ENCODE measurements at regions not wholly inside any gene's neighbourhood (a gene's known extent, or its start where the extent isn't known, plus 50 kb on each side); places are given as distances from the start of the nearest gene placed in this dataset.

- Mint-ChIP-seq H3K36me3 (ENCODE audit: low read depth) (no peaks in the 10 kb centered on the region), H3K27ac (no peak overlapping the region), H3K4me3 (no peak overlapping the region), H3K9me3 (no peaks in the 10 kb centered on the region), H3K27me3 (no peaks in the 10 kb centered on the region), H3K4me1 (ENCODE audit: low read depth) (peaks cover 3% of the 10 kb centered on the region)
- DNase-seq, result no peak
Observed at GRCh38 chr21:14762327-14762726, 216.2 kb upstream of the SAMSN1 start.

- Mint-ChIP-seq H3K4me1 (ENCODE audit: low read depth) (peaks cover 3% of the 10 kb centered on the region), H3K27ac (no peak overlapping the region), H3K27me3 (no peaks in the 10 kb centered on the region), H3K36me3 (ENCODE audit: low read depth) (no peaks in the 10 kb centered on the region), H3K9me3 (no peaks in the 10 kb centered on the region), H3K4me3 (no peak overlapping the region)
- no peak for DNase-seq
Observed at GRCh38 chr21:14759285-14759684, 213.2 kb upstream of the SAMSN1 start.

DNA sequence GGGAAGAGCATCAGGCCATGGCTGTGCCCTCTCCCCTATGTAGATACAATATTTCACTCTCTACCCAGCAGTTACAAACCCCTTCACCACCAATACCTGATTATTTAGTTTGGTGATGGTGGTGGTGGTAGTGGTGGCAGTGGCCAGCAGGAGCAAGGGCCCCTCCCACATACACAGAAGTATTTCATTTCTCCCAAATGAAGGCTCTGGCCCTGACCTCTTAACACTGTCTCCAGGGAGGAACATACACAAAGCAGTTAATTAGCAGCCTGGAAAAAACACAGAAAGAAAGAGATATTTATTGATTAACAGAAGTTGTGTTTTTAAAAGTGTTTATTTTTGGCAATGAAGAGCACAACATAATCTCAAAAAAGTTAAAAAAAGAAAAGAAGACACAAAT is 212.7 kb upstream of the SAMSN1 start:
- Mint-ChIP-seq H3K4me1 (ENCODE audit: low read depth) (peaks cover 3% of the 10 kb centered on the region), H3K27me3 (no peaks in the 10 kb centered on the region), H3K4me3 (no peak overlapping the region), H3K9me3 (no peaks in the 10 kb centered on the region), H3K27ac (no peak overlapping the region), H3K36me3 (ENCODE audit: low read depth) (no peaks in the 10 kb centered on the region)
- DNase-seq, result no peak

GRCh38 chr21:14757533-14758327 is 211.6 kb upstream of the SAMSN1 start:
- no peak for DNase-seq
- no peaks in the 10 kb centered on the region for H3K36me3 Mint-ChIP-seq (ENCODE audit: low read depth)
- no peaks in the 10 kb centered on the region for H3K27me3 Mint-ChIP-seq
- H3K4me3 Mint-ChIP-seq, result no peak overlapping the region
- no peak overlapping the region for H3K27ac Mint-ChIP-seq
- peaks cover 6% of the 10 kb centered on the region for H3K4me1 Mint-ChIP-seq (ENCODE audit: low read depth)
- H3K9me3 Mint-ChIP-seq, result no peaks in the 10 kb centered on the region

DNA sequence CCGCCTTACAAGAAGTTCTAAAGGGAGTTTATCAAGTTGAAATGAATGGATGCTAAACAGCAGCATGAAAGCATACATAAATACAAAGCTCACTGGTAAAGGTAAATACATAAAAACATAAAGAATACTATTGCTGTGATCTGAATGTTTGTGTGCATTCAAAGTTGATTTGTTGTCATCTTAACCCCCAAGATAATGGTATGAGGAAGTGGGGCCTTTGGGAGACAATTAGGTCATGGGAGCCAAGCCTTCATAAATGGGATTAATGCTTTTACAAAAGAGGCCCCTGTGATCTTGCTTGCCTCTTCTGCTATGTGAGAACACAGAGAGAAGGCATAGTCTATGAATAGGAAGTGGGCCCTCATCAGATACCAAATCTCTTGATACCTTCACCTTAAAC is 209.0 kb upstream of the SAMSN1 start:
- DNase-seq, result no peak
- Mint-ChIP-seq H3K27ac (no peak overlapping the region), H3K9me3 (no peaks in the 10 kb centered on the region), H3K4me1 (ENCODE audit: low read depth) (peaks cover 3% of the 10 kb centered on the region), H3K4me3 (no peak overlapping the region), H3K36me3 (ENCODE audit: low read depth) (no peaks in the 10 kb centered on the region), H3K27me3 (peaks cover 3% of the 10 kb centered on the region)

- Mint-ChIP-seq H3K9me3 (no peaks in the 10 kb centered on the region), H3K27me3 (peaks cover 7% of the 10 kb centered on the region), H3K4me3 (no peak overlapping the region), H3K36me3 (ENCODE audit: low read depth) (no peaks in the 10 kb centered on the region), H3K27ac (no peak overlapping the region), H3K4me1 (ENCODE audit: low read depth) (peaks cover 3% of the 10 kb centered on the region)
- DNase-seq, result no peak
Observed at GRCh38 chr21:14754682-14755081, 208.6 kb upstream of the SAMSN1 start.

DNA sequence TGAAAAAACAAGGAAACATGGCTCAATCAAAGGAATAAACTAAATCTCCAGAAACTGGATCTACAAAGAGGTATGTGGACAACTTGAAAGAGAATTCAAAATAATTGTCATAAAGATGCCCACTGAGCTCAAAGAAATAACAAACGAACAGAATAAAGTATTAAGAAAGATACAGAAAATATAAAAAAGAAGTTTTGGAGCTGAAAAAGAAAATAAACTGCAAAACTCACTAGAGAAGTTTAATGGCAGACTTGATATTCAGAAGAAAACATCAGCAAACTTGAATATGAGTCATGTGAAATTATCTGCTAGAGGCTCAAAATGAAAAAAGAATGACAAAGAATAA is 208.1 kb upstream of the SAMSN1 start:
- no peak for DNase-seq

GRCh38 chr21:14753466-14754258 is 207.5 kb upstream of the SAMSN1 start:
- no peak overlapping the region for H3K4me3 Mint-ChIP-seq
- no peak for DNase-seq
- peaks cover 7% of the 10 kb centered on the region for H3K27me3 Mint-ChIP-seq
- no peaks in the 10 kb centered on the region for H3K36me3 Mint-ChIP-seq (ENCODE audit: low read depth)
- H3K27ac Mint-ChIP-seq, result no peak overlapping the region
- H3K9me3 Mint-ChIP-seq, result no peaks in the 10 kb centered on the region
- peaks cover 3% of the 10 kb centered on the region for H3K4me1 Mint-ChIP-seq (ENCODE audit: low read depth)

More for the DNA sequence above, 208.1 kb upstream of the SAMSN1 start:
- H3K36me3 Mint-ChIP-seq (ENCODE audit: low read depth), result no peaks in the 10 kb centered on the region
- no peaks in the 10 kb centered on the region for H3K9me3 Mint-ChIP-seq
- H3K4me1 Mint-ChIP-seq (ENCODE audit: low read depth), result peaks cover 3% of the 10 kb centered on the region
- H3K4me3 Mint-ChIP-seq, result no peak overlapping the region
- H3K27me3 Mint-ChIP-seq, result peaks cover 7% of the 10 kb centered on the region
- H3K27ac Mint-ChIP-seq, result no peak overlapping the region

- Mint-ChIP-seq H3K4me3 (no peak overlapping the region), H3K36me3 (ENCODE audit: low read depth) (no peaks in the 10 kb centered on the region), H3K4me1 (ENCODE audit: low read depth) (peaks cover 3% of the 10 kb centered on the region), H3K27me3 (peaks cover 7% of the 10 kb centered on the region), H3K9me3 (no peaks in the 10 kb centered on the region), H3K27ac (no peak overlapping the region)
- no peak for DNase-seq
Observed at GRCh38 chr21:14753069-14753465, 207.0 kb upstream of the SAMSN1 start.

DNA sequence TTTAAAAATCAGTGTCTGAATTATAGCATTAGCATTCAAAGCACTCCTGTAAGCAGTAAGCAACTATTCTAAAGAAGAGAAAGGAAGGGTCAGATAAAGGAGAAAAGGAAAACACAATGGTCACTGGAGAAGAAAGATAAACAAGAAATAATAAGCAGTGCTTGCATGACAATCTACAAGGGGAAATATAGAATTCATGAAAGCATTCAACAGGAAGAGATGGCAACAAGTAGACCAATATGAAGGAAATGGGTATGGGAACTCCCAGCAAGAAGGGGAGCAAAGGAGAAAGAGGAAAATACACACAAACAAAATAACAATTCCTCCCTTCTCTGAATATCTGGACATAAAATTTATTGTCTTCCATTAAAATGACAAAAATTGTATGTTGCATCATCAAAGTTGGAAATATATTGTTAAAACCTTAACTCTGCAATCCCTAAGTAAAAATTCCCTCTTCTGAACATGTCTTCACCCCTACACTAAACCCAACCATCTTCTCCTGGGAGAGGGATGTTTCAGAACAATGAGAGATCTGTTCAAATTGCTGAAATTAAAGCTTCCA is 206.3 kb upstream of the SAMSN1 start:
- H3K27me3 Mint-ChIP-seq, result peaks cover 7% of the 10 kb centered on the region
- no peak overlapping the region for H3K4me3 Mint-ChIP-seq
- no peaks in the 10 kb centered on the region for H3K9me3 Mint-ChIP-seq
- H3K36me3 Mint-ChIP-seq (ENCODE audit: low read depth), result no peaks in the 10 kb centered on the region
- H3K4me1 Mint-ChIP-seq (ENCODE audit: low read depth), result peaks cover 3% of the 10 kb centered on the region
- no peak overlapping the region for H3K27ac Mint-ChIP-seq
- DNase-seq, result no peak

DNA sequence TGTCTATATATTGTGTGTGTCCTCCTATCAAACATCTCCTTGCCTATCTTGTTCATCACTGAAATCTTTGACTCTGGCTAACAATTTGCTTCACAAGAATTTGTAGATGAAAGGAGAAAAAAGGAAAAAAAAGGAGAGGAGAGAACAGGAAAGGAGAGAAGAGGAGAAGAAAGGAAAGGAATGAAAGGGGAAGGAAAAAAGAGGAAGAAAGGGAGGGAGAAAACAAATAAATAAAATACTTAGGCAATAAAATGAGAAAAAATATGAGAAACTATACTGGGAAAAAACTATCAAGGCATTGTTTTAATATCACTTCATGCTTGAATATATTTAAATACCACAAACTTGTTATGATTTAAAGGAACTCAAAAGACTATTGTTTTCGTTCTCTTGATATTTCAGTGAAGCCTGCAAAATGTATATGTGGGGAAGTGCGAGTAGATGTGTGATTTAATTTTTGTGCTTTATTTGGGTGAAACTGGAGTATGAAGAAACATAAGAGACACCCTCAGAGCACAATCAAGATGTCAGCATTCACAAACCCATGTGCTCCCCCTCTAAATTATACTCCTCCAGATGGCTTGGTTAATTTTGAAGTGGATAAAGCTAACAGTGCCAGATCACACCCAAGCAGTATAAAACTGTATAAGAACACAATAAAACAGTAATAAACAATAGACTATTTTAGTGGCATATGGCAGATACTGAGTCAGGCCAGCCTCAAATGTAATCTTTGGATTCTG is 205.7 kb upstream of the SAMSN1 start:
- Mint-ChIP-seq H3K4me1 (ENCODE audit: low read depth) (peaks cover 3% of the 10 kb centered on the region), H3K4me3 (no peak overlapping the region), H3K27me3 (peaks cover 7% of the 10 kb centered on the region), H3K27ac (no peak overlapping the region), H3K9me3 (no peaks in the 10 kb centered on the region), H3K36me3 (ENCODE audit: low read depth) (no peaks in the 10 kb centered on the region)
- DNase-seq, result no peak

DNA sequence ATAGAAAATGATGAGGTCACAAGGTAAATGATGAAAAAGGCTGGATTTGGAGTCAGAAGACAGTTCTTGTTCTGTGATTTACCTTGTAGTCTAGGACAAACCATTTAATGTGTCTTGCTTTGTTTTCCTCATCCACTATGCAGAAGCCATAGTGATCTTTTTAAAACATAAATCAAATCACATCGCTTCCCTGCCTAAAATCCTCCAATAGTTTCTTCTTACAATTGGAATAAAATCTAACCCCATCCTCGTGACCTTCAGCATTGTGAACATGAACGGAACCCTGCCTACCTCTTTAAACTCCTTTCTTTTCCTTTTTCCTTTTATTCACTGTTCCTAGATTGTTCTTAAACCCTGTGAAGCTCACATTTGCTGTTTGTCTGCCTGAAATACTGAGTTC is 204.9 kb upstream of the SAMSN1 start:
- DNase-seq, result no peak
- Mint-ChIP-seq H3K4me1 (ENCODE audit: low read depth) (peaks cover 3% of the 10 kb centered on the region), H3K4me3 (no peak overlapping the region), H3K36me3 (ENCODE audit: low read depth) (no peaks in the 10 kb centered on the region), H3K27ac (no peak overlapping the region), H3K9me3 (no peaks in the 10 kb centered on the region), H3K27me3 (peaks cover 7% of the 10 kb centered on the region)

DNA sequence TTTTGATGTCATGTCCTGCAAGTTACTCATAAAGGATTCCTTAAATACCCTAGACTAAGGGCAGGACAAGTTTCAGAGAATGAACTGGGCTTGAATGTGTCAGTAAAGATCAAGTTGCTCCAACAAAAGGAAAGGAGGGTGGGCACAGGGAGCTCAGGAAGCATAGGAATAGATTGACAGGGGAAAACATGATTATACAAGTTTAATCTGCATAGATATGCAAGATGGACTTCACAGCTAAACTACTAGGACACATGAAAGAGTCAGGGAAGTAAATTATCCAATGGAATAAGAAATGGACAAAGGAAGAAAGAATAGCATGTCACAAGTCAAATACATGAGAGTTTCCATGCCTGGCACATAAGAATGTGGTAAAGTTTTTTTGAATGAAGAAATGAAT is 203.9 kb upstream of the SAMSN1 start:
- Mint-ChIP-seq H3K36me3 (ENCODE audit: low read depth) (no peaks in the 10 kb centered on the region), H3K9me3 (no peaks in the 10 kb centered on the region), H3K27ac (no peak overlapping the region), H3K4me3 (no peak overlapping the region), H3K4me1 (ENCODE audit: low read depth) (peaks cover 3% of the 10 kb centered on the region), H3K27me3 (peaks cover 7% of the 10 kb centered on the region)
- DNase-seq, result no peak

GRCh38 chr21:14748662-14749061 is 202.5 kb upstream of the SAMSN1 start:
- Mint-ChIP-seq H3K4me1 (ENCODE audit: low read depth) (peaks cover 3% of the 10 kb centered on the region), H3K9me3 (no peaks in the 10 kb centered on the region)

More at GRCh38 chr21:14748662-14749061, 202.5 kb upstream of the SAMSN1 start:
- H3K27ac Mint-ChIP-seq, result no peak overlapping the region
- no peaks in the 10 kb centered on the region for H3K36me3 Mint-ChIP-seq (ENCODE audit: low read depth)
- no peak overlapping the region for H3K4me3 Mint-ChIP-seq
- no peak for DNase-seq
- H3K27me3 Mint-ChIP-seq, result peaks cover 7% of the 10 kb centered on the region

All from activated T-cell treated with anti-CD3 and anti-CD28 coated beads, Interleukin-2, amount 50 U/mL, for 24 hours (primary cell).